B cell (primary cell): ENCODE measurements at regions not wholly inside any gene's neighbourhood (a gene's known extent, or its start where the extent isn't known, plus 50 kb on each side); places are given as distances from the start of the nearest gene placed in this dataset.

Source experiments
- CTCF ChIP-seq: fragments of 200-600 bp; IDR thresholded peaks from one replicate; pipeline ENCODE4 v1.8.0; 2022; ENCODE audit warnings: antibody characterized with exemption, mild to moderate bottlenecking
- EZH2 ChIP-seq: IDR thresholded peaks from 2 replicates; pipeline ENCODE4 v1.6.1; 2012; ENCODE audit warnings: borderline replicate concordance, low read depth, mild to moderate bottlenecking, moderate library complexity, low read length; ENCODE audit not compliant: insufficient read depth, poor library complexity, severe bottlenecking

GRCh38 chr3:193771011-193771652 lies 178.1 kb downstream of the OPA1 start:
- TF ChIP-seq CTCF (no peak), EZH2 (no peak)
